ENCODE measurements at regions not wholly inside any gene's neighbourhood (a gene's known extent, or its start where the extent isn't known, plus 50 kb on each side); places are given as distances from the start of the nearest gene placed in this dataset.
"Not testable (repeated sequence)": the region's sequence is repeated elsewhere in the genome, so short reads cannot be mapped to it uniquely, and the experiment has no call there.

DNA sequence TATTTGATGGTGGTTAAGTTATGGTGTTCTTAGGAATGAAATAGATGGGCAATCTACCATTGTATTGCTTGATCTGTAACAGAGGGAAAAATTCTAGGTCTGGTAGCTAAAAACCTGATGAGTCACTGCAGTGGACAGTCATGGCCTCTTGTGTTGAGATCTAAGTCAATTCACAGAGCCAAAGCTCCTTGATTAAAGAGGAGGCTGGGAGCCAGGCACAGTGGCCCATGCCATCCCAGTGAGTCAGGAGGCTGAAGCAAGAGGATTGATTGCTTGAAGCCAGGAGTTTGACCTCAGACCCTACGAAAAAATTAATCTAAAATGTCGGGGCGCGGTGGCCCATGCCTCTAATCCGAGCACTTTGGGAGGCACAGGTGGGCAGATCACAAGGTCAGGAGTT, 67.1 kb upstream of the KPNA3 start:
- H3K4me3 ChIP-seq (ENCODE audit: low read depth, low read length): peak overlapping the region; percentile 27; the same call in 1 of the 2 replicates
- no peaks in the 10 kb centered on the region for H3K79me2 ChIP-seq (ENCODE audit: control insufficient read depth, insufficient read depth, low read length, unreplicated experiment)
- H3K4me1 ChIP-seq (ENCODE audit: control insufficient read depth, insufficient read depth, low read length, unreplicated experiment): peaks cover 25% of the 10 kb centered on the region
- no peak overlapping the region for H2AFZ ChIP-seq (ENCODE audit: low read length, unreplicated experiment)
- H3K27me3 ChIP-seq (ENCODE audit: insufficient read depth, low read length): no peaks in the 10 kb centered on the region
- peak overlapping the region; percentile 99 for H3K27ac ChIP-seq (ENCODE audit: low read depth, low read length)
- H3K36me3 ChIP-seq (ENCODE audit: insufficient read depth, low read length): no peaks in the 10 kb centered on the region

DNA sequence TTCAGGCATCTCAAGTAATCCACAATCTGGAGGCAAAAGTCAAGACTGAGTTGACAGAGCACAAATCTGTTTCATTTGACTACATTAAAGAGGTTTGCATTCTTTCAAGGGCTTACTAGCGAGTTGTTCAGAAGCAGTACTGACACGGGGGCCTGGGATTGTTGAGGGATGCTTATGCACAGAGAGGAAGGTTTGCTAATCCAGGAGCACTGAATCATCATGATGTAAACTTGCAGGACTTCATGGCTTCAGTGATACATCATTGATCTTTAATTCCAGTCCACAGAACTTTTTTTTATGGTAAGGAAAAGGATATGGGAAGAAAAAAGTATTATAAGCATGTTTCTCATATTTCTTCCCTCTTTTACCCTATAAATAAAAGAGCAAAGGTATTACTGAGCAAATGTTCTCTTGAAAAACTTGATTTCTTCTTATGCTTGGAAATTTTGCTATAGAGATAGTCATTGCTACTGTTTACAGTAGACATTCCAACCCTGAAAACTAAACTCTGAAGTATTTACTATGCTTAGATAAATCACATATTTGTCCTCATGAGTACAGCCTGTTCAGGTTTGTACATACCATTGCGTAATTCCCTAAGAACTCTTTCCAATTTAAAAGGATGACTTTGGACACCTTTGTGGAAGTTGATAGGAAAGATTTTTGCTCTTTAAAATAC, 65.8 kb upstream of the KPNA3 start:
- Histone ChIP-seq H3K4me1 (ENCODE audit: control insufficient read depth, insufficient read depth, low read length, unreplicated experiment) (peaks cover 25% of the 10 kb centered on the region), H3K36me3 (ENCODE audit: insufficient read depth, low read length) (no peaks in the 10 kb centered on the region), H3K79me2 (ENCODE audit: control insufficient read depth, insufficient read depth, low read length, unreplicated experiment) (no peaks in the 10 kb centered on the region), H3K27me3 (ENCODE audit: insufficient read depth, low read length) (no peaks in the 10 kb centered on the region), H2AFZ (ENCODE audit: low read length, unreplicated experiment) (no peak overlapping the region), H3K4me3 (ENCODE audit: low read depth, low read length) (peak overlapping the region; percentile 27; the same call in 1 of the 2 replicates), H3K27ac (ENCODE audit: low read depth, low read length) (peak overlapping the region; percentile 99)

DNA sequence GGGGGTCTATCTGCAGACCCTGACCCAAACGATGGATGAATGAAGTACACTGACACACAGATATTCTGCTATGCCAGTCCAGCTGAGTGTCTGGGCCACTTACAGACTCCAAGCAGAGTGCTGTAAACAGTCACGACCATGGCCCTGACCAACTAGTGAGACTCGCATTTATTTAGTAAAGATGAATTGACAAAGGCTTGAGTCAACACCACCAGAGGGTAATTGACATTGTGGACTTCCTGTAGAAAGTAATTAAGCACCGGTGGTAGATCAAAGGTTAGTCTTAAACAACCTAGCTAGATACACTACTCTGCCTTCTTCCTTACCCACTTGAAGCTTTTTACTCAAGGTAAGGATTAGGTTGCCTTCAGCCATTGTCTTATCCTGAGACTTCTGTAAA, 63.4 kb upstream of the KPNA3 start:
- no peaks in the 10 kb centered on the region for H3K36me3 ChIP-seq (ENCODE audit: insufficient read depth, low read length)
- no peaks in the 10 kb centered on the region for H3K27me3 ChIP-seq (ENCODE audit: insufficient read depth, low read length)
- no peak overlapping the region for H3K4me3 ChIP-seq (ENCODE audit: low read depth, low read length)
- peaks cover 25% of the 10 kb centered on the region for H3K4me1 ChIP-seq (ENCODE audit: control insufficient read depth, insufficient read depth, low read length, unreplicated experiment)
- no peak overlapping the region for H3K27ac ChIP-seq (ENCODE audit: low read depth, low read length)
- H3K79me2 ChIP-seq (ENCODE audit: control insufficient read depth, insufficient read depth, low read length, unreplicated experiment): no peaks in the 10 kb centered on the region
- H2AFZ ChIP-seq (ENCODE audit: low read length, unreplicated experiment): no peak overlapping the region

DNA sequence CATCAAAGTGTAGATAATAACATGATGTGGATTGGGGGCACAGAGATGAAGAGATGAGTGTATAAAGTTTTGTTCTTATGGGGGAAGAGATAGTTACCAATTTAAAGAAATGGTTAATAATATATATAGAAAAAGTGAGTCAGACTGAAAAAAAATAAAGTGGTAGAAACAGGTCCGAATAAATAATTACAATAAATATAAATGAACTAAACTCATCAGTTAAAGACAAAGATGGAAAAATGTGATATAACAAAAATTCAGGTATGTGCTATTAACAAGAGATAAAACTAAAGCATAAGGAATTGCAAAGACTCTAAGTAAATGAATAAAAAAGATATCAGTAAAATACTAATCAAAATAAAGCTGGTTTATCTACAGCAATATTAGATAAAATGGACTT, 61.1 kb upstream of the KPNA3 start:
- no peak overlapping the region for H3K4me3 ChIP-seq (ENCODE audit: low read depth, low read length)
- H3K27me3 ChIP-seq (ENCODE audit: insufficient read depth, low read length): no peaks in the 10 kb centered on the region
- no peaks in the 10 kb centered on the region for H3K36me3 ChIP-seq (ENCODE audit: insufficient read depth, low read length)
- H2AFZ ChIP-seq (ENCODE audit: low read length, unreplicated experiment): no peak overlapping the region
- H3K4me1 ChIP-seq (ENCODE audit: control insufficient read depth, insufficient read depth, low read length, unreplicated experiment): peaks cover 16% of the 10 kb centered on the region
- no peaks in the 10 kb centered on the region for H3K79me2 ChIP-seq (ENCODE audit: control insufficient read depth, insufficient read depth, low read length, unreplicated experiment)
- no peak overlapping the region for H3K27ac ChIP-seq (ENCODE audit: low read depth, low read length)

DNA sequence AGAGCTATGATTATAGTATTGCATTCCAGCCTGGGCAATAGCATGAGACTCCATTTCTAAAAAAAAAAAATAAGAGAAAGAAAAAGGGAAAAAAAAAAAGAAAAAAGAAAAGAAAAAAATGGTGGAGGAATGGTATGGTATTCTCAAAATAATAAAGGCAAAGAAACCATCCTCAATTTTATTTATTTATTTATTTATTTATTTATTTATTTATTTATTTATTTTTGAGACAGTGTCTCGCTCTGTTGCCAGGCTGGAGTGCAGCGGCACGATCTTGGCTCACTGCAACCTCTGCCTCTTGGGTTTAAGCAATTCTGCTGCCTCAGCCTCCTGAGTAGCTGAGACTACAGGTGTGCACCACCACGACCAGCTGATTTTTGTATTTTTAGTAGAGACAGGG, 60.0 kb upstream of the KPNA3 start:
- not testable (repeated sequence) for H3K27me3 ChIP-seq (ENCODE audit: insufficient read depth, low read length); H3K27ac ChIP-seq (ENCODE audit: low read depth, low read length); H3K4me1 ChIP-seq (ENCODE audit: control insufficient read depth, insufficient read depth, low read length, unreplicated experiment); H3K36me3 ChIP-seq (ENCODE audit: insufficient read depth, low read length); H3K4me3 ChIP-seq (ENCODE audit: low read depth, low read length); H2AFZ ChIP-seq (ENCODE audit: low read length, unreplicated experiment); H3K79me2 ChIP-seq (ENCODE audit: control insufficient read depth, insufficient read depth, low read length, unreplicated experiment)

DNA sequence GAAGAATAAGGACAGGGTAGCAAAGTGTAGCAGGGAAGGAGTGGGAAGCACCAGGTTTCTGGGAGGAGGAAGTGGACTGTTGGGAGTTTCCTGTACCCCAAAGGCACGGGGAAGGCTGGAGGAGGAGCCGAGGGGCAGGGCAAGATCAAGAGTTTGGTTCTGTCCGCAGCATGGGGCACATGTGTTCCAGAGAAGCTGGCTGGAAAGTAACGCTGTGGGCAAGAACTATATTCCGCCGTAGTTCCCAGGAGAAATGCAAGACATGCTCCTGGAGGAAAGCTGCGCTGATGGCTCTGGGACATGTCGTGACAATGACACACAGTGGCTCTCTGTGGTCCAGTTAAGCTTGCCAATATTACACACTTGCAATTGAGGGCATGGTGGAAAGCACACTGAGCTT, 51.7 kb upstream of the KPNA3 start:
- H3K36me3 ChIP-seq (ENCODE audit: insufficient read depth, low read length): no peaks in the 10 kb centered on the region
- no peak overlapping the region for H3K4me3 ChIP-seq (ENCODE audit: low read depth, low read length)
- no peaks in the 10 kb centered on the region for H3K27me3 ChIP-seq (ENCODE audit: insufficient read depth, low read length)
- no peaks in the 10 kb centered on the region for H3K79me2 ChIP-seq (ENCODE audit: control insufficient read depth, insufficient read depth, low read length, unreplicated experiment)
- H3K27ac ChIP-seq (ENCODE audit: low read depth, low read length): no peak overlapping the region
- H3K4me1 ChIP-seq (ENCODE audit: control insufficient read depth, insufficient read depth, low read length, unreplicated experiment): no peaks in the 10 kb centered on the region
- H2AFZ ChIP-seq (ENCODE audit: low read length, unreplicated experiment): no peak overlapping the region

Measured in ACC112 (cell line).